SK-N-SH treated with all-trans-retinoic acid at 6 μM for 48 hours (cell line): ENCODE measurements at regions not wholly inside any gene's neighbourhood (a gene's known extent, or its start where the extent isn't known, plus 50 kb on each side); places are given as distances from the start of the nearest gene placed in this dataset.

Experiments used
- ATAC-seq: fragments of 200-7000 bp; cut with Tn5 transposase; 3 replicates; pipeline ENCODE4 v1.9.1; 2020; ENCODE audit warnings: mild to moderate bottlenecking, moderate library complexity
- ARNTL ChIP-seq: fragments of 450-650 bp; formaldehyde crosslinking; IDR thresholded peaks from 2 replicates; pipeline ENCODE4 v1.5.0; 2020; ENCODE audit warnings: low read depth, mild to moderate bottlenecking, moderate library complexity, borderline replicate concordance
- BACH2 ChIP-seq: fragments of 250-450 bp; sonication (Bioruptor Pico); IDR thresholded peaks from 2 replicates; pipeline ENCODE4 v1.9.0; 2021; ENCODE audit warnings: mild to moderate bottlenecking, borderline replicate concordance
- CSRNP3 ChIP-seq: fragments of 250-450 bp; sonication (Bioruptor Pico); IDR thresholded peaks from 2 replicates; pipeline ENCODE4 v1.5.1; 2021; ENCODE audit warnings: mild to moderate bottlenecking, moderate library complexity
- ESRRG ChIP-seq: fragments of 250-450 bp; sonication (Bioruptor Pico); IDR thresholded peaks from 2 replicates; pipeline ENCODE4 v1.6.1; 2021; ENCODE audit warnings: mild to moderate bottlenecking
- GLIS3 ChIP-seq: fragments of 250-450 bp; sonication (Bioruptor Pico); IDR thresholded peaks from 2 replicates; pipeline ENCODE4 v1.5.0; 2020; ENCODE audit warnings: mild to moderate bottlenecking, moderate library complexity
- OSR1 ChIP-seq: fragments of 250-450 bp; sonication (Bioruptor Pico); IDR thresholded peaks from 2 replicates; pipeline ENCODE4 v1.8.0; 2022; ENCODE audit warnings: moderate library complexity, mild to moderate bottlenecking, inconsistent platforms
- PATZ1 ChIP-seq: fragments of 250-450 bp; sonication (Bioruptor Pico); IDR thresholded peaks from 2 replicates; pipeline ENCODE4 v1.8.0; 2020; ENCODE audit warnings: mild to moderate bottlenecking, moderate library complexity, borderline replicate concordance
- POU6F1 ChIP-seq: fragments of 250-450 bp; sonication (Bioruptor Pico); IDR thresholded peaks from 2 replicates; pipeline ENCODE4 v1.8.0; 2021; ENCODE audit warnings: low read depth, mild to moderate bottlenecking, moderate library complexity, borderline replicate concordance
- PPARA ChIP-seq: fragments of 250-450 bp; sonication (Bioruptor Pico); IDR thresholded peaks from 2 replicates; pipeline ENCODE4 v1.5.0; 2020; ENCODE audit warnings: mild to moderate bottlenecking, borderline replicate concordance
- TOX ChIP-seq: fragments of 250-450 bp; sonication (Bioruptor Pico); IDR thresholded peaks from 2 replicates; pipeline ENCODE4 v1.8.0; 2021; ENCODE audit warnings: mild to moderate bottlenecking, moderate library complexity, borderline replicate concordance
- TSHZ2 ChIP-seq: fragments of 250-450 bp; sonication (Bioruptor Pico); IDR thresholded peaks from 2 replicates; pipeline ENCODE4 v1.5.0; 2020; ENCODE audit warnings: mild to moderate bottlenecking, moderate library complexity
- ZC3H10 ChIP-seq: fragments of 250-450 bp; sonication (Bioruptor Pico); IDR thresholded peaks from 2 replicates; pipeline ENCODE4 v1.5.1; 2021; ENCODE audit warnings: mild to moderate bottlenecking, moderate library complexity
- ZFP3 ChIP-seq: fragments of 250-450 bp; sonication (Bioruptor Pico); IDR thresholded peaks from 2 replicates; pipeline ENCODE4 v1.5.0; 2020; ENCODE audit warnings: mild to moderate bottlenecking, moderate library complexity
- ZFP30 ChIP-seq: fragments of 450-650 bp; formaldehyde crosslinking; IDR thresholded peaks from 2 replicates; pipeline ENCODE4 v1.5.0; 2022; ENCODE audit warnings: mild to moderate bottlenecking, moderate library complexity
- ZNF565 ChIP-seq: fragments of 450-650 bp; formaldehyde crosslinking; conservative IDR thresholded peaks from 2 replicates; pipeline ENCODE4 v1.5.0; 2020; ENCODE audit warnings: low read depth, mild to moderate bottlenecking, moderate library complexity
- ZNF70 ChIP-seq: fragments of 450-650 bp; formaldehyde crosslinking; IDR thresholded peaks from 2 replicates; pipeline ENCODE4 v1.5.0; 2020; ENCODE audit warnings: mild to moderate bottlenecking, moderate library complexity
- ZNF8 ChIP-seq: fragments of 450-650 bp; formaldehyde crosslinking; IDR thresholded peaks from 2 replicates; pipeline ENCODE4 v1.5.0; 2020; ENCODE audit warnings: mild to moderate bottlenecking, moderate library complexity

GRCh38 chr1:219041141-219041540 lies 132.5 kb upstream of the LYPLAL1 start (continued):
- TF ChIP-seq TSHZ2 (CRISPR knock-in tag) (no peak), POU6F1 (CRISPR knock-in tag) (no peak)

- TF ChIP-seq TSHZ2 (CRISPR knock-in tag), result no peak
- TF ChIP-seq OSR1 (CRISPR knock-in tag), result no peak
- TF ChIP-seq PATZ1, result no peak
- no peak for TF ChIP-seq ARNTL (CRISPR knock-in tag)
- TF ChIP-seq ZFP3 (CRISPR knock-in tag), result no peak
- TF ChIP-seq POU6F1 (CRISPR knock-in tag), result no peak
- no peak for TF ChIP-seq PPARA
- TF ChIP-seq ZNF565, result no peak
- TF ChIP-seq GLIS3, result no peak
- no peak for TF ChIP-seq ESRRG (CRISPR knock-in tag)
- no peak for TF ChIP-seq ZFP30
- TF ChIP-seq TOX (CRISPR knock-in tag), result no peak
- TF ChIP-seq ZNF70 (CRISPR knock-in tag), result no peak
- TF ChIP-seq CSRNP3 (CRISPR knock-in tag), result no peak
- no peak for TF ChIP-seq ZC3H10 (CRISPR knock-in tag)
- no peak for TF ChIP-seq ZNF8 (CRISPR knock-in tag)
- TF ChIP-seq, all 23 proteins: peak for 0
- ATAC-seq, result no peak
Observed at GRCh38 chr1:219041818-219042217, 131.9 kb upstream of the LYPLAL1 start.

- no peak for ATAC-seq
- no peak for TF ChIP-seq BACH2 (CRISPR knock-in tag)
- no peak for TF ChIP-seq ZNF8 (CRISPR knock-in tag)
- TF ChIP-seq TOX (CRISPR knock-in tag), result no peak
Observed at GRCh38 chr1:219042769-219043168, 130.9 kb upstream of the LYPLAL1 start.
